HG02973 (cell line): ENCODE measurements at regions not wholly inside any gene's neighbourhood (a gene's known extent, or its start where the extent isn't known, plus 50 kb on each side); places are given as distances from the start of the nearest gene placed in this dataset.
"Not testable (repeated sequence)": the region's sequence is repeated elsewhere in the genome, so short reads cannot be mapped to it uniquely, and the experiment has no call there.

Experiments
- ATAC-seq: cut with Tn5 transposase; IDR thresholded peaks from one replicate; pipeline ENCODE4 v1.9.1; 2021; ENCODE audit warnings: moderate library complexity; ENCODE audit not compliant: unreplicated experiment

DNA sequence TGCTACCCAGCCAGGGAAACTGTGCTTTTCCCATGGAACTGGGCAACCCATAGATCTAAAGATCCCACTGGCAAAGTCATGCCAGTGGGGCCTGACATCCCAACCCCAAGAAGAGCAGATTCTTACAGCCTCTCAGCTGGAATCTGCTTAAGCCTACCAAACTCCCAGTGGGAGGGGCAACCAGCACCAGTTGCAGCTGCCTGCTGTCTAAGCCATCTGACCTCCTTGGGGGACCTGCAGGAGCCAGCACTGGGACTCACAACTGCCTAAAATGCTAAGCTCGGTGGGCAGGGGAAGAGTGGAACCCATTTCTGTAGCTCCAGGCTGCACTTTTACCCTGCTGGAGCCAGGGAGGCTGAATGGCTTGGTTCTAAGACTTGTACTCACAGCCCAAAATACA is 770.7 kb upstream of the SLC8A1 start:
- no peak for ATAC-seq

- no peak for ATAC-seq
Measured at GRCh38 chr2:41234093-41234492, 782.2 kb upstream of the SLC8A1 start.

- no peak for ATAC-seq
Measured at GRCh38 chr2:41241325-41242000, 789.6 kb upstream of the SLC8A1 start.

DNA sequence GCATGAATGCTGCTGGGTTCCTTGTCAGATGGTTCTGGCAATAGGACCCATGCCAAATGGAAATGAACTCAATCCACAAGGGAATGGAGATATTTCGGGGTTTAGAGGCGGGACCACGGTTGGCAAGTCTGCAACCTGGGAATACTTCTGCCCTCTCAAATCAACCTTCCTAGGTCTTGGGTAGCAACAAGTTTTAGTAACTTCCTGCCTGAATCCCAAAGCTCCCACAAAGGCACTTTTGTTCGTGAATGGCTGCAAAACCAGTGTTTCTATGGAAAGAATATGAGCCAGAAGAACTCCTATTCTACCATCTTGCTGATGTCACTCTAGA is 790.1 kb upstream of the SLC8A1 start:
- ATAC-seq: no peak

DNA sequence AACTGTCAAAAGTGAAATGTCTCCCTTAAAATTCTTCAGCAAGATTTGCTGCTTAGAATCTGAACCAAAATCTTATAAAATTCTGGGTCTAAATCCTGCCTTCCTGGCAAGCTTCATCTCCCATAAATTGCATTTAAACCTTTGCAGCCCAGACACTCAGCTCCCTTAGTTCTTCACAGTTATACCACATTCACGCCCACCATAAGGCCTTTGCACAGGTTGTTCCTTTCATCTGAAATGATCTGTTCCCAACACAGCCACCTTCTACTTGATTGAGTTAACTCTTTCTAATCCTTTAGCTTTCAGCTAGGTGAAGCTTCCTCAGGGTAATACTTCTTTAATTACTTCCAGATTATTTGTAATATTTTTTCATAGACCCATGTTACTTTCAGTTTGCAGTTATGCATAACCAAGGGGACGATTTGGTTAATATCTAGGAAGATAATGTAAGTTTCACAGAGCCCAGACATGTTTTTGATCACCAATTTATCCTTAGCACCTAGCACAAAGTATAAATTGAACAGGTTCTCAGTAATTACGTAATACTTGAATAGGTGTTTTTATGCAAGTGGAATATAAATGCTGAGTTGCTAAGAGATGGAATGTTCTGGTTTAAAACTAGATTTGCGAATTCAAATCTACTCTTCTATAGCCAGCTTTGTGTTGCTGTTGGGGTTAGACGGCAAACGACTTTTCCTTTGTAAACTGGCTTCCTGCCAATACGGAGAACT is 779.7 kb upstream of the PKDCC start:
- ATAC-seq: no peak

DNA sequence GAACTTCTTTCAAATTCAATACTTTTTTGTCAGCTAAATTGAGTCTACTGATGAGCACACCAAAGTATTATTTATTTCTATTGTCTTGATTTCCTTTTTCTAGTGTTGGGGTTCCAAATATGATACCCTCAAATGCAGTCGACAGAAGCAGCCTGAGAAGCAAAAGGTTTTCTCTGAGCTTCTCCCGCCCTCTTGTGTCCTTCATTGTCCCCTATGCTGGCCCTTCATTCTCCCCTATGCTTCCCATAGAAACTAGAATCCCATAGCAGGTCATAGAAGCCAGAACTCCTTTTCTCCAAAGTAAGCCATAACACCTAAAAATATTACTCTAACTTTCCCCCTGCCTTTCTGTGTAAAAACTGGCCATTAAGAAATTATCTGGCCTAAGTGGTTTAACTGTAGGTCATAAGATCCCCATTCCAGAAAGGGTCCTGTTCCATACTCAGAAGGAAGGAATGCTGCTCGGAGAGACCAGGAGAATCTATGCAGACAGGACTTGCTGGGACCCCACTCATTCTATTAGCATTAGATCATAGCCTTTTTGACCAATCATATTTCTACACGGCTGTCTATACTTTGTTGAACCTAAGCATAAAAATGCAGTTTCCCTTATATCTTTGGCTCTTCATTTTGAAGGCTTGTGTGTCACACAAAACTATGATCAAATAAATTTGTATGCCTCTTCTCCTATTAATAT is 764.6 kb upstream of the PKDCC start:
- ATAC-seq: no peak

GRCh38 chr2:41293491-41293890 is 754.3 kb upstream of the PKDCC start:
- ATAC-seq: no peak

- no peak for ATAC-seq
Measured at GRCh38 chr2:41294331-41294730, 753.5 kb upstream of the PKDCC start.

DNA sequence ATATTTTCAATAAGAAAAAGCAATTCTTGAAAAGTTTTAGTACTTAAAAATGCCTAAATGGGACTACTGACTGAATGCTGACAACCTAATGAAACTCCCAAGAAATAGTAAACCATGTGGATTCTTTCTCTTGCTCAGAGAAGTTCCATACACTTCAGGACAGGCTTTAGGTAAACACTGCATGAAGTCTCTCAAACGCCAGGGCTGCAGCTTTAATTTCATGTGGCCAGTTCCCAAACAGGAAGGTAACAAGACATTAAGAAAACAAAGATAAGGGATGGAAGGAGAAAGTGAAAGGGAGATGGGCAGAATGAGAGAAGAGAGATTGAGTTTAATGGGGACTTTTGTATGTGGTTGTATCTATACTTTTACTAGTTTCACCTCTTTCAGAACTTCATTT is 734.7 kb upstream of the PKDCC start:
- ATAC-seq: no peak

- ATAC-seq: no peak
Measured at GRCh38 chr2:41314511-41315070, 733.2 kb upstream of the PKDCC start.

GRCh38 chr2:41319437-41319836 is 728.4 kb upstream of the PKDCC start:
- no peak for ATAC-seq

DNA sequence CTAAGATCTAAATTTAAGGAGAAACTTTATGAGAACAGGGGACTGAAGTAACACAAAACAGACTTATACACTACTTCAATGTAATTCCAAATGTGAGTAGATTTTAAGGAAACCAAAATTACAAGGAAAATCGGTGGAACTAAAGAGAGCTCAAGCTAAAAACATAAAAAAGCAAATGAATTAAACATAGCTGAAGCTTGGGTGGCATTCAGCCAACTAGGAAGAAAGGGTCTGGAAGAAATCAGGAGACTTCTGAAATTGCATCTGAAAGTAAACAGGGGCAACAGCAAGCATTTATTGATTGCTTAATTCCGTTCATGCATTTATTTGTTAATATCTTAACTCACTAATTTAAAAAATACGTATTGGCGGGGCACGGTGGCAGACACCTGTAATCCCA is 727.3 kb upstream of the PKDCC start:
- ATAC-seq: no peak

- ATAC-seq: no peak
Measured at GRCh38 chr2:41321351-41321750, 726.5 kb upstream of the PKDCC start.

DNA sequence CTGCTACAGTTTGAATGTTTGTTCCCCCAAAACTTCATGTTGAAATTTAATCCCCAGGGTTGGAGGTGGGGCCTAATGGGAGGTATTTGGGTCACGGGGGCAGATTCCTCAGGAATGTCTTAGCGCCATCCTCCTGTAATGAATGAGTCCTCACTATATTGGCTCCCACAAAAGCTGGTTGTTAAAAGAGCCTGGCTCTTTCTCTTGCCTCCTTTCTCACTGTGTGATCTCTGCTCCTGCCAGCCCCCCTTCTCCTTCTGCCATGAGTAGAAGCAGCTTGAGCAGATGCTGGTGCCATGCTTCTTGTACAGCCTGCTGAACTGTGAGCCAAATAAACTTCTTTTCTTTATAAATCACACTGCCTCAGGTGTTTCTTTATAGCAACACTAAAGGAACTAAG is 721.0 kb upstream of the PKDCC start:
- ATAC-seq: no peak

- ATAC-seq: no peak
Measured at GRCh38 chr2:41329040-41329439, 718.8 kb upstream of the PKDCC start.

GRCh38 chr2:41334159-41334558 is 713.7 kb upstream of the PKDCC start:
- no peak for ATAC-seq

DNA sequence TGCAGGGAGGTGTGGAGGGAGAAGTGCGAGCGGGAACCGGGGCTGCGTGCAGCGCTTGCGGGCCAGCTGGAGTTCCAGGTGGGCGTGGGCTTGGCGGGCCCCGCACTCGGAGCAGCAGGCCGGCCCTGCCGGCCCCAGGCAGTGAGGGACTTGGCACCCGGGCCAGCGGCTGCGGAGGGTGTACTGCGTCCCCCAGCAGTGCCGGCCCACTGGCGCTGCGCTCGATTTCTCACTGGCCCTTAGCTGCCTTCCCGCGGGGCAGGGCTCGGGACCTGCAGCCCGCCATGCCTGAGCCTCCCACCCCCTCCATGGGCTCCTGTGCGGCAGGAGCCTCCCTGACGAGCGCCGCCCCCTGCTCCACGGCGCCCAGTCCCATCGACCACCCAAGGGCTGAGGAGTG is 712.2 kb upstream of the PKDCC start:
- ATAC-seq: not testable (repeated sequence)

DNA sequence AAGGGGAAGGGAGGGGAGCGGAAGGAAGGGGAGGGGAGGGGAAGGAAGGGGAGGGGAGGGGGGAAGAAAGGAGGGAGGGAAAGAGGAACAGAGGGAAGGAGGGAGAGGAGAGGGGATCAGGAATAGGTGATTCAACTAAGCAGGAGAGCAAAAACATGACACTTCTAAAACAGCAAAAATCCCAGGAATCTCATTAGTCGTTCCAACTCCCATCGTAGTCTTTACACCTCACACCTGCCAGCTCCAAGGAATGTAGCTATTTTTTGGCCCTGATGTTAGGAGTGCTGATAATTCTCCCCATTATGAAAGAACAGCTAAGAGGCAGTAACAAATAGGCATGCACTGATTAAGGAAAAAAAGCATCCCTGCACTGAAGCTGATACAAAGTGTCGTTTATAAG is 709.9 kb upstream of the PKDCC start:
- no peak for ATAC-seq

- no peak for ATAC-seq
Measured at GRCh38 chr2:41344529-41344928, 703.3 kb upstream of the PKDCC start.

GRCh38 chr2:41353060-41353459 is 694.8 kb upstream of the PKDCC start:
- ATAC-seq: no peak

GRCh38 chr2:41355794-41356193 is 692.0 kb upstream of the PKDCC start:
- ATAC-seq: no peak

DNA sequence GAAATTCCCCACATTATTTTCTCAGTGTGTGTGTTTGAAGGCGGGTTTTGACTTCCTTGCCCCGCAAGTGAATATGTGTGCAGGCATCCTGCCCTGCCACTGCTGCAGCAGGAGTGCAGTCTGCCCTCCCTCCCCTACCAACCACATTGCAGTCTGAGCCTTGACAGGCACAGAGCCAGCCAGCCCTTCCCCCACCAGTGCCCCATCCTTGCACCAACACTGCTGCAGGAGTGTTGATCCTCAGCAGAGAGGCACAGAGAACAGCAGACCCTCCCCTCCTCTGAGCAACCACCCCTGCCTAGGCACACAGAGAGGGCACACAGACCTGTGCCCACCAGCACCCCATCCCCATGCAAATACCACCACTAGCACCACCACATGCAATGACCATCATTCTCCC is 683.0 kb upstream of the PKDCC start:
- no peak for ATAC-seq
